ENCODE measurements at regions not wholly inside any gene's neighbourhood (a gene's known extent, or its start where the extent isn't known, plus 50 kb on each side); places are given as distances from the start of the nearest gene placed in this dataset.

DNA sequence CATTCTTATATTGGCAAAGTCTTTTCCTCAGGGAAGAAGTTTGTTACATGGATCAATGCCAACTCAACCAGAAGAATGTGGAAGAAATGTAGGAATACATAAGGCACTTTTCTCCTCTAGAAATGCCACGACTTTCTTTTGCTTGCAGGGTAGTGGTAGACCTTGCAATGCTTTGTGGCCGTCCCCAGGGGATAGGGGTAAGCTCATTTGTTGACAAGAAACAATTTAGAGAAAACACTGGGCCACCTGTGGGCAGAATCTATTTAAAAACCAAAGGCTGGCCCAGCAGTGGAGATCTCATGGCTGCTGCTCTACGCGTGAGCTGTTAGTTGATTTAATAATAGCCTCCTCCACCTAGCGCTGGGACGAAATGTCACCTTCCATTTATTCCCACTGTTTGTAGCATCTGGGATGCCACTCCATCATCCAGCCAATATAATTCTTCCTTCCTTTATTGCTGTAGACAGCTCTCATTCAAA lies 64.6 kb upstream of the PFN2 start:
- TF ChIP-seq, protein P1, sequence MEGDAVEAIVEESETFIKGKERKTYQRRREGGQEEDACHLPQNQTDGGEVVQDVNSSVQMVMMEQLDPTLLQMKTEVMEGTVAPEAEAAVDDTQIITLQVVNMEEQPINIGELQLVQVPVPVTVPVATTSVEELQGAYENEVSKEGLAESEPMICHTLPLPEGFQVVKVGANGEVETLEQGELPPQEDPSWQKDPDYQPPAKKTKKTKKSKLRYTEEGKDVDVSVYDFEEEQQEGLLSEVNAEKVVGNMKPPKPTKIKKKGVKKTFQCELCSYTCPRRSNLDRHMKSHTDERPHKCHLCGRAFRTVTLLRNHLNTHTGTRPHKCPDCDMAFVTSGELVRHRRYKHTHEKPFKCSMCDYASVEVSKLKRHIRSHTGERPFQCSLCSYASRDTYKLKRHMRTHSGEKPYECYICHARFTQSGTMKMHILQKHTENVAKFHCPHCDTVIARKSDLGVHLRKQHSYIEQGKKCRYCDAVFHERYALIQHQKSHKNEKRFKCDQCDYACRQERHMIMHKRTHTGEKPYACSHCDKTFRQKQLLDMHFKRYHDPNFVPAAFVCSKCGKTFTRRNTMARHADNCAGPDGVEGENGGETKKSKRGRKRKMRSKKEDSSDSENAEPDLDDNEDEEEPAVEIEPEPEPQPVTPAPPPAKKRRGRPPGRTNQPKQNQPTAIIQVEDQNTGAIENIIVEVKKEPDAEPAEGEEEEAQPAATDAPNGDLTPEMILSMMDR (IDR thresholded peaks at IDR 0.05) = no peak
- TF ChIP-seq EZH2 (IDR thresholded peaks at IDR 0.05; ENCODE audit: borderline replicate concordance, insufficient read depth, low read depth, low read length, poor library complexity, severe bottlenecking) = no peak
